ELF-1 (cell line): ENCODE measurements at regions not wholly inside any gene's neighbourhood (a gene's known extent, or its start where the extent isn't known, plus 50 kb on each side); places are given as distances from the start of the nearest gene placed in this dataset.
A peak's percentile ranks its signal among the peaks of the same experiment; 100 is the strongest.

Experiments used
- DNase-seq: peaks from one replicate; pipeline ENCODE4 v3.0.0-alpha.2; 2016; ENCODE audit warnings: low read depth, low spot score

DNA sequence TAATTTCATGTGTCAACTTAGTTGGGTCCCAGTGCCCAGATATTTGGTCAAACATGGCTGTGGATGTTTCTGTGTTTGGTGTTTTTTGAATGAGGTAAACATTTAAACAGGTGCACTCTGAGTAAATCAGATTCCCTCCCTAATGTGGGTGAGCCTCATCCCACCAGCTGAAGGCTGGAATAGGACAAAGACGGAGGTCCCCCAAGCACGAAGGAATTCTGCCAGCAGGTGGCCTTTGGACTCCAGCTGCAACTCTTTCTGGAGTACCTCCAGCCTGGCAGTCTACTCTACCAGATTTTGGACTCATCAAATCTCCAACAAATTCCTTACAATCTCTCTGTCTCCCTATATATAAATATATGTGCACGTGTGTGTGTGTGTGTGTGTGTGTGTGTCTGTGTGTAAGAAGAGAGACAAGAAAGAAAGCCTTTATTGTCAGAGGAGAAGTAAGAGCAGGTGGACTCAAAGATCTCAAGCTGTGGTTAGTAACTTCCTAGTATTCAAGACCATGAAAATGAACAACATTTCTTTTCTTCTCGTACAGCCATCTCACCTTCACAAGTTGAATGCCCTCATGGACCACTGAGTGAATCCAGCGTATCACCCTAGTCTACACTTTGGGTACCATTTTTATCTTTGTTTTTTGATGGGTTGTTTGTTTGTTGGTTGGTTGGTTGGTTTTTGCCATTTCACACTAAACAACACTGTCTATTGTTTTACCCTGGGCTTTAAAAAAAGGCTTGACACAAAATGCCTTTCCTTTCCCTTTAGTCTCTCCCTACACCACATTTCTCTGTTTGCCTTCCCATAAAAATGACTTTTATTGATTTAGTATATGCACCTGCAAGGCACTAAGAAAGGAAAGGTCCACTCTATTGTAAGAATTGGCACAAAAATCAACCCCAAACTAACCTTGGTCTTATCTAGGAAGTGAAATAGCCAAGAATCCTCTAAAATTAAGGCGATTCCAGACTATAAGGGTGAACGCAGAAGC, 118.7 kb downstream of the TENT4A start:
- no peak for DNase-seq

DNA sequence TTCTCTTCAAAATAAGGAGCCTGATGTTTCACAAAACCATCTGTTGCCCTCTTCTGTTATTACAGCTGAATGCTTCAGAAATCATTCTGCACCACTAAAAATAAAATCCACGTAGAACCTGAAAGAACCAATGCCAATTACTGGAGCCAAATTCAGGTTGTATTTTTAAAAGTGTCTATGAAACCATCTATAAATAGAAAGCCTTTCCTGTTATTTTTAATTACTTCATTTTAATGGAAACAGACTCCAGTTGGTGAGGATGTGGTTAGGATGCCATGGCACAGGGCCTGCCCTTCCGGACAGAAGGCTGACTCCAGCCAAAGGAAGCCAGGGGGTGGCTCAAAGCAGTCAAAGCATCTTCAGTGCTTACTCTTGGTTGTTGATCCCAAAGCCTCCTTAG, 119.8 kb downstream of the TENT4A start:
- no peak for DNase-seq

DNA sequence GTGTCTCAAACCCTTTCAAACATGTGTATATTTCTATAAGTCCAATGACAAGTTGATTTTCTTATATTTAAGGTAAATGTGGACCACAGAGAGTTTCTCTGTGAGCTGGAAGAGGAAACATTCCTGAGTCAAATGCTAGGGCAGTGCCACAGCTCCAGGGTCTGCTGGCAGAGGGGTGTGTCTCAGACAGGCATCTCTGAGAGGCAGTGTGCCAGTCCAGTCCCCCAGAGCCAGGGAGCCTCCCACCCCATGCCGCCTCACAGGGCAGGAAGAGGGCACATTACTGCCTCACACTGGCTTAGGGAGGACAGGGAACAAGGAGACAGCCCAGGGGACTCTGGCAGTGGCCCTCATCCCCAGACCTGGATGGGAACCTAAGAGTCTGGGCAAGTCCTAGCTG, 120.2 kb downstream of the TENT4A start:
- no peak for DNase-seq

DNA sequence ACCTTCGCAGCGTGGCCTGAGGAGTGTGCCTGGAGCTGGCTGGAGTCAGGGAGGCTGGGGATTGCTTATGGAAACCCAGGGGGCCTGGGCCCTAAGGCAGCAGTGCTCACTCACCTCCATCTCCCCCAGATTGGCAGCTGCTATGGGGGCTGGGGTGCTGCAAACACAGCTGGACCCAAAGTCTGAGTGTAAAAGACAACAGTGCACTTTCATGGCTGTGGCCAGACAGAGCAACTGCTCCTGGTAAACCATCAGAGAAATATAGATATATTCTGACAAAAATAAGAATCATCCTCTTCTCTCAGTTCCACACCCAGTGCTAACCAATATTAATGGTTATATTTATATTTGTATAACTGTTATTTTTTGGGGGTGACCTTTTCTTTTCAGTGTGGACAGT, 123.9 kb downstream of the TENT4A start:
- DNase-seq, result no peak

DNA sequence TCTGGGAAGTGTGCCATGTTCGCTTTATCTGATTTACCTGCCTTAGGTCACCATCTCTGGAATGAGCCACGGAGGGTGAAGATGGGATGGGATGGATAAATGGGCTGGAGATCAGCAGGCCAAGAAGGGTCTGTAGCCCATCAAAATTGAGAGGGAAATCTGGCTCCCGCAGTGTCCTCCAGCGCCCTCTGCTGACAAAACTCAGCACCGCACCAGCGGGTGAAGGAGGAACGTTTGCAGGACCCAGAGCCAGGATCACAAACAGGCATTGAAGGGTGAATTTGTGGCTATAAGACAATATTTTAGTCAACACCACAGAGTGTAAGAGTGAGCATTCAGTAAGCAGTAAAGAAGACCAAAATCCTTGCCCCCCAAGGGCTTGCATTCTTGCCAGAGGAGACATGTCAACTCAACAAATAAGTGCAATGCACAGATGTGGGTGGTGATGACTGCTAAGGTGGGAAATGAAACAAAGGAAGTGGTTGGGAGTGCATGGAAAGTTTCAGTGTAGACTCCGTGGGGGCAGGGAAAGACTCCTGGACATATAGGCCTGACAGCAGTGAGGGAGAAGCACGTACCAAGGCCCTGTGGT, 124.4 kb downstream of the TENT4A start:
- peak; percentile 51 for DNase-seq

DNA sequence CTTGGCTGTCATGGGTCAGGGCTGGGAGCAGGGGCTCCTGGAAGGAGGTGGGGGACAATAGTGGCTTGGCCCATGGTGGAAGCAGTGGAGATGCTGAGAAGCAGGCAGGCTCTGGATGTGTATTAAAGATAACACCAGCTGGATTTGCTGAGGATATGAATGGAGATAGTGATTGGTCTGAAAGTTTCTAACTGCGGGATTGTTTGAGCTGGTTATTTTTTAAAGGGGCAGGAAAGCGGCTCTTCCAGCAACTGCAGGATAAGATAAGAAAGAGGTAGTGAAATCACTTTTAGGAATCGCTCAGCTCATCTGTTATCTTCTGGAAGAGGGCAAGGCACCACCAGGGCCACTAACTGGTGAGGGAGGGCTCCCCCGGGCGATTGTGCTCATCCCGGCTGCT, 125.5 kb downstream of the TENT4A start:
- DNase-seq, result no peak

DNA sequence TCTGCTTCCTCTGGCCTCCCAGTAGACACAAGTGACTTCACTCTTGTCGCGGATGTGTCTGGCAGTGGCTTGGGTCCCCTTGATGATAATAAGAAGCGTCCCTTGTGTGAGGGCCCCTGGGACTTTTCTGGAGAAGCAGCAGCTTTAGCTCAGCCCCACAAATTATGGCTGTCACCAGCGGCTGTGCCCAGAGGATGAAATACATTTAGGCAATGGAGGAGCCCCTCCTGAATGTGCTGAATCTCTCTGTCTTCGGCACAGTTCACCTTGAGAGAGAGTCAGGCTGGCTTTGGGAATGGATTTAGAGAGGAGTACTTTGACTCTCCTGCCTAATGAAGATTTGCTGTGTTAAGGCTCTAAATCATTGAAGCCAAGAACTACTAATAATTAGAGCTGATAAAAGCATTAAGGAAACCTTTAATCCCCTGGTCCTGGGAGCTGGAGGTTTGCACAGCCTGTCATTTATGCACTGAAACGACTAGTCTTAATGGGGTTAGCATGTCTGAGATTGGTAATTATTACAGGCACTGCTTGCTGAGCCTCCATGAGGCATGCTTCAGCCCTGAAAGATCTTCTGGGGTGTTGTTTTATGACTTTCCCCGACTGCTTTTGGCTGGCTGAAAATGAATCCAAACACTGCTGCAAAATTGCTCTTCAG, 127.0 kb downstream of the TENT4A start:
- no peak for DNase-seq

DNA sequence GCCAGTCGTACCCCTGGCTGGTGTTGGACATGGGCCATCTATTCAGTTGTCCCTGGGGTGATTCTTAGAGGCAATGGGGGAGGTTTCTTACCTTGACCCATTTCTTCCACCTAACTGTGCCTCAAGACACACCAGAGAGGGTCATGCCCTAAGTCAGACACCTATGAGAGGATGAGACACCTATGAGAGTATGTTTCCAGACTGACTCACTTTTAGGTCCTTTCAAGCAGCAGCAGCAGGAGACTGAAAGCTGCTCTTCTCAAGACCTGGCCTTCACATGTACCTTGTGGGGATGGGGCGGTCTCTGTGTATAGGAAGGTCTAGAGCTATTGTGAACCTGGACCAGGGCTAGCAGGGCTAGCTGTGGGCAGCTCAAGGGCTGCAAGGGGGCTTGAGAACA, 130.1 kb downstream of the TENT4A start:
- no peak for DNase-seq

DNA sequence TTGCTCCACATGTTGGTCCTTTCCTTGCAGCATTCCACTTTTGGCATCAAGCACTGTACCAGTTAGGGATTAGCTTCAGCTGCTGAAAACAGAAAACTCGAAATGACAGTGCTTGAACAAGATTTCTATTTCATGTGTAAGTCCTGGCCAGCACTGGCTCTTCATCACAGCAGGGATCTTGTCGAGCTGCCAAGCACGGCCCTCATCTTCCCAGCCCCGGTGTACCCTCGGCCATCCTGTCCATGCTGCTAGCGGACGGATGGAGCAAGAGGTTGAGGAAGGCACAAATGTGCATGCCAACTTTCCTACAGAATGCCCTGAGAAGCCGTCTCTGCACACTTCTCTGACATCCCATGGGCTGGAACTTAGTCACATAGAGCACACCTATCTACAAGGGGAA, 130.6 kb downstream of the TENT4A start:
- no peak for DNase-seq

DNA sequence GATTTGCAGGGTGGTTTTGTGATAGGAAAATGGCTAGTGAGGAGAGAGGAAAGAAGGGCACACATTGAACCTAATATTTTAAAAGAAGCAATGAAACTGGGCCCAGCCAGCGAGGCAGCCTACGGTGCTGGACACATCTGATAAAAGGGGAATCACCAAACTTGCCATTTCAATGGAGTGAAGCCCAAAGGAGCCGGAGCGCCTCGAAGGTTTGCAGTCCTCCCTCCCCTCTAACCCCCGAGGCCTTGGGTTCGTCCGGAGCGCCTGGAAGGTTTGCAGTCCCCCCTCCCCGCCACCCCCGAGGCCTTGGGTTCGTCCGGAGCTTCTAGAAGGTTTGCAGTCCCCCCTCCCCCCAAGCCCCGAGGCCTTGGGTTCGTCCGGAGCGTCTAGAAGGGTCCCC, 132.6 kb downstream of the TENT4A start:
- DNase-seq, result no peak

DNA sequence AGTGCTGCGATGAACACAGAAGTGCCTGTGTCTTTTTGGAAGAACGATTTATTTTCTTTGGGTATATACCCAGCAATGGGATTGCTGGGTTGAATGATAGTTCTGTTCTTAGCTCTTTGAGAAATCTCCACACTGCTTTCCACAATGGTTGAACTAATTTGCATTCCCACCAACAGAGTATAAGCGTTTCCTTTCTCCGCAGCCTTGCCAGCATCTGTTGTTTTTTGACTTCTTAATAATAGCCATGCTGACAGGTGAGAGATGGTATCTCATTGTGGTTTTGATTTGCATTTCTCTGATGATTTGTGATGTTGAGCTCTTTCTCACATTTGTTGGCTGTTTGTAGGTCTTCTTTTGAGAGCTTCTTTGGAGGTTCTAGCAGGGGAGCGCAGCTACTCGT, 134.6 kb downstream of the TENT4A start:
- no peak for DNase-seq

DNA sequence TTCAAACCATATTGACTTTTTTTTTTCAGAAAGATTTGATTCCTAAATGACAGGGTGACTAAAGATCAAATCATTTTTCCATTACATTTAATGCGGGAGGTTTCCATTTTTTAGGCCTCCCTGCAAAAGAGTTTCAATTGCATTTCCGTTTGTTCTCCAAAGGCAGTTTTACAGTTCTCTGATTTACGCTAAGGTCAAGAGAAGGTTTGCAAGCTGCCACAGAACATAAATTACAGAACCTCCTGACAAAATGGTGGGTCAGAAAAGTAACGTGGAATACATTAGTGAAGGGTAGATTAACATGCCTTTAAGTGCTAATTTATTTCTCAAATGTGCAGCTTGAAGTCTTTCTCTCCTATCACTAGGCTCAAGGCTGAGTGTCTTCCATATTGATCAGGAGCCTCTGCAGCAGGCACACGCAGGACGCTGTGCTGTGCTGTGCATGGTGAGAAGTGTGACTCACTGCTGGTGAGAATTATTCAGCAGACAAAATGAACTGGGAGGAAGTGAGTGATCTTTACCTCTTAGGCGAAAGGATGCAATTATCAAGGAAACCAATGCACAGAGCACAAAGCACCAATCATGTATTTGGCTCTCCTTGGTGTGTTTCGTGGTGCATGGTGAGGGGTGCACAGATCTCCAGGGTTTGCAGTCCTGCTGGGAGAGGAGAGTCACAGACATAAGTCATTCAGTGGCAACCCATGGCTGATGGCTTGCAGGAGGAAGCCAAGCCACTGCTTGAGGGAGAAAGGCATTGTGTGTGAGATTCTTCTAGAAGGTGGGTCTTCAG, 136.3 kb downstream of the TENT4A start:
- no peak for DNase-seq

DNA sequence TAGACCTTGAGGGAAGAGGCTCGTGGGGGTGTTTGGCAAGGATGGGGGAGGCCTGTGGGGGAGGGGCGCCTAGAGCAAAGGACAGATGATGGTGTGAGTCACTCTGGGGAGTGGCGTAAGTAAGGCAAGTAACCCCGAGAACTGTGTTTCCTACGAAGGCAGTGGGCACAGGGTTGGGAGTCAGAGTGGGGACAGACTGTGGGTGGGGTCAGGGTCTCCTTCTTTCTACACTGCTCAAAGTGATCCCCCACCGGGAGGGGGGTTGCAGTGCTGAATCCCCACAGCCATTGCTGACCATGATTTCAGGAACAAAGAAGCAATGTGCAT, 136.8 kb downstream of the TENT4A start:
- DNase-seq, result no peak

DNA sequence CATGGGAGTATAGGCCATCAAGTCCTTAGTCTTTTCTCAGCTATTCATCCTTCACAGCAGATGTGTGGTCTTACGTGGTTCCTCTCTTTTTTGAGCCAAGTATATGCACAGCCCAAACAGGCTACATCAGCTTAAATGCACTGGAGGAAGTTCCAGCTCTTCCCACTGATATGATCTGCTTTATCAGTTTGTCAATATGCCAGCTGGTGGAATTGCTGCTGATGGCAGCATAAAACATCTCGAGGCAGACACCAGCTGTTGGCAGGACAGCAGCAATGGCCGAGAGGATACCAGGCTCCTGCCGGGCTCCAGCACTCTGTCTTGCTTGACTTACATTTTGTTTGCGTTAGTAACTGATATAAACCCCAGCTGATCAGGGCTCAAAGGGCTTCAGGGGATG, 143.4 kb downstream of the TENT4A start:
- no peak for DNase-seq

DNA sequence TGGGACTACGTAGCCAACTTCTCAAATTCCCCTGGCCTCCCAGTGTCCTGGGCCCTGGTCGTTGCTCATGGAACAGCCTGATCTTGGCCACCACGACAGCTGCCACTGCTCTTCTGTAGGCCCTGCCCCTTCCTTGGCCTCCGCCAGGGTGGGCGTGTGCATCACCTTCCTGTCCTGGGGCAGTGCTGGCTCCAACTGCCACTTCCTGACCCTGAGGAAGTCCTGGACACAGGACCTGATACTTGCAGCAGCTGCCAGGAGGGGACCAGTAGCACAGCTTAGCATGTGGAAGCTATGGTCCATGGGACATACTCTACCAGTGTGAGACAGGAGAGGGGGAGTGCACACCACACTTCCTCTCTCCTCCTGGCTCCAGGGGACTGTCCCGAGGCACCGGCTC, 145.2 kb downstream of the TENT4A start:
- DNase-seq, result no peak

DNA sequence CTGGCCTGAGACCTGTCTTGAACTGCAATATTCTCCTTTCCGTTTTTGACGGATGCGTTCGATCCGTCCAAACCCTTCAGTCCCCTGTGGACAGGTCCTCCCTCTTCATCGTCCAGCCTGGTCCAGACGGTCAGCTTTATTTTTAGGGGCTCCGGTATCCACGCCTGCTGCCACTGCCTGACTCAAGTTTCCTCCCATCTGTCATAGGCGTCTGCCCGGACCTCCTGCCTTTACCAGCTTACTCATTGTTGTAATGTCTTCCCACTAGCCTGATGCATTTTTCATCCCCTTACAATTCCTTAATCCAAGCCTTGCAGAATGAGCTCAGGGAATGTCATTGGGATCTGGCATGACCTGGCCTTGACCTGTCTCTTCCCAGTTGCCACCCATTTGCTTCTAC, 145.8 kb downstream of the TENT4A start:
- DNase-seq, result no peak

DNA sequence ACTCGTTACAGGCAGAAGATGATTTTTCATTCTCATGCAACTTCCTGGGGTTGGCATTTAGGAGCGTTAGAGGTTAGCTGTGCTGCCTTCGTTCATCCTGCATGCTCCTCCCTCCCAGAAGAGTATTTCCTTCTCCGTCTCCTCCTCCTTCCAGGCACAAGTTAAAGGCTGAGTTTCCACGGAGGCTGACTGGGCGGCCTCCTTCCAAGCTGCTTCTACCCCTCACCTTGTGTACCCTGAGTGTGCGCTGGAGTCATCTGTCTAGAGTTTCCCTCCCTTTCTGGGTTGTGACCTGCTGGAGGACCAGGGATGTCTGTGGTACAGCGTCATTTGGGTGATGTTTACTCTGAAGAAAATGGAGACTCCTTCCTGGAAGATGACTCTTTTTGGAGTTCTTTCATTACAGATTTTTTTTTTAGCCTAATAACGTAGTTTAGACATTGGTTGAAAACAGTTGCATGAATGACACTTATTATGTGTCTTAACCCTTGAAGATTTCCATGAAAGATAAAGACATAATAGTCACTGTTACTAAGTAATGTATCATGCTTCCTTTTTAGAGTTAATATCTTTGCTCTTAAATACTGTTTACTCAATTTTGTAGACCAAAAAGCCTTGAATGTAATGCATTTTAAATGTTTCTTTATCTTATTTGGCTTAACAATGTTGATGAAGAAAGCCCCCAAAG, 146.9 kb downstream of the TENT4A start:
- DNase-seq, result no peak

DNA sequence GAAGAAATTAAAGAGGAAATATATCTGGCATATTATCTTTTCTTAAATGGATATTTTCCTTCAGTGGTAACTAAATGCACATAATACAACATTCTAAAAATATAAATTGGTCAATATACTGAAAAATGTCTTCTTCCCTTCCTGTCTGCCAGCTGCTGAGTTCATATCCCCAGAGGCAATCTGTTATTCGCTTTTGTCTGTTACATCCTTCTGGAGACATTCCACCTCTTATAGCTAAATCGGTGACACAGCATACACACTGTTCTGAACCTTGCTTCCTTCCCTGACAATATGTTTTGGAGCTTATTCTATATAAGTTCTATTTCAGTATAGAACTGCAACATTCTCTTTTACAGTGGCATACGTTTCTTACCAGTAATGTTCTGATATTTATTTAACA, 147.8 kb downstream of the TENT4A start:
- no peak for DNase-seq

DNA sequence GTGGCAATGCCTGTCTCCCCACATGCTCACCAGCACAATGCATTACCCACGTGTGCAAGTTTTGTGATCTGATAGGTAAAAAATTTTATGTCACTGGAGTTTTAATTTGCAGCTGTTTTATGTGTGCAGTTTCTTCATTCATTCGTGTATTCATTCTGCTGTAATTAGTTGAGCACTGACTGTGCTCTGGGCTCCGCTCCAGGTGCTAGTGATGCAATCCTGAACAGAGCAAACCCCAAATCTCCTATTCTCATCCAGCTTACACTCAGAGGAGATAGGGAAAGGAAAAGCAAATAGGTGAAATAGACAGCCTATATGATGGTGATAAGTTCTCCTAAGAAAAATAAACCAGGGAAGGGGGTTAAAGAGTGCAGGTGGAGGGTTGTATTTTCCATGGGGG, 148.4 kb downstream of the TENT4A start:
- no peak for DNase-seq

DNA sequence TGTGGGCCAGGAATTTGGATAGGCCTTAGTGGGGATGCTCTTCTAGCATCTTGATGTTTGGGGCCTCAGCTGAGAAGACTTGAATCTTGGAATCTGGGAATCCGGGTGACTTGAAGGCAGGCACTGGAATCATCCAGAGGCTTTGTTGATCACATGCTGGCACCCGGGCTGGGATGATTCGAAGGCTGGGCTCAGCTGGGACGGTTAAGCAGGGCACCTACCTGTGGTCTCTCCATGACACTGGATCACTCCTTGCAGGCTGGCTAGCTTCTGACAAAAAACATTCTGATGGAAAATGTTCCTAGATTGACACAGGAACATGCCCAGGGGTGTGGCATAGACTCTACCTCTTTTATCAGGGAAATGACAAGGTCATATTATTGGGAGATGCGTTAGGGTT, 149.1 kb downstream of the TENT4A start:
- no peak for DNase-seq

DNA sequence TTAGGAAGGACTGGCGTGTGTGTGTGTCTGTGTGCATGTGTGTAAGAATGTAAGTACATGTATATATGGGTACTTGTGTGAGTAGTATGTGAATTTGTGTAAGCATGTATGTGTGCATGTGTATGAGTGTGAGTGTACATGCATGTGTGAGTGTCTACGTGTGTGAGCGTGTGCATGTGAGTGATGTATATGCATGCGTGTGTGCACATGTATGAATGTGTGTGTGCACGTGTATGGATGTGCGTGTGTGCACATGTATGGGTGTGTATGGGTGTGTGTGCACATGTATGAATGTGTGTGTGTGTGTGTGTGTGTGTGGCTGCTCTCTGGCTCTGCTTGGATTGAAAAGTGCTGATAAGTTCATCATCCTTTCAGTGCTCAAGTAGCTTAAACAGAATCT, 154.5 kb downstream of the TENT4A start:
- no peak for DNase-seq

DNA sequence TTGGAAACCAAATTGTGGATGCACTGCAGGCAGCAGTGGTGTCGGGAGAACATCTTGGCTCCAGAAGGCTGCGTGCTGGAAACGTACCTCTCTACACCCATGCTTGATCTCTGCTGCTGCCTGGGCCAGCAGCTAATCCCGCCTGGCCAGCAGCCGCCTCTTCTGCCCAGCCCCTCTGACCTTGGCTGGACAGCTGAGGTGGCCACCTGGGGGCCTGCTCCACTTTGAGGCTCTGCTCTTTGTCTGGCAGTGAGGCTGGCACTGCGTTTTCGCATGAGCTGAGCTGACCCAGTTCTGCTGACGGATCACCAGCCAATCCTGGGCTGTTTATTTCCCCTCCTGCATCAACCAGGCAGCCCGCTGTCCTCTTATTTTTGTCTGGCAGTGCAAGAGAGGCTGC, 154.9 kb downstream of the TENT4A start:
- no peak for DNase-seq
